RWPE1 (cell line): ENCODE measurements at regions not wholly inside any gene's neighbourhood (a gene's known extent, or its start where the extent isn't known, plus 50 kb on each side); places are given as distances from the start of the nearest gene placed in this dataset.

Source experiments
- CTCF ChIA-PET: fragments of 350-600 bp; sonication (Branson Sonifier 250); formaldehyde crosslinking; extraction: SDS; loops from one replicate; lab custom pipeline; 2021; lab: Yijun Ruan, JAX
- POLR2A ChIA-PET: fragments of 400-600 bp; formaldehyde crosslinking; extraction: SDS; loops from one replicate; lab custom pipeline; 2020; ENCODE audit warnings: antibody characterized with exemption; ENCODE audit not compliant: low non-redundant PET; lab: Yijun Ruan, JAX
- DNase-seq: peaks from one replicate; pipeline ENCODE4 v3.0.0; 2012; ENCODE audit warnings: low spot score
- H3K27ac ChIP-seq: fragments of 450-650 bp; 2 replicates; pipeline ENCODE4 v1.5.1; 2017
- CTCF ChIP-seq: fragments of 450-650 bp; conservative IDR thresholded peaks from 2 replicates; pipeline ENCODE4 v1.5.1; 2017; ENCODE audit warnings: low read depth, mild to moderate bottlenecking

- CTCF ChIA-PET, result interaction anchor here (0.5 to 0.9 kb wide), 3 partner anchors 12 to 1759 kb away, joined by 3 to 5 read pairs (median 3); no protein-coding TSS in a partner anchor
- no peak overlapping the region for H3K27ac ChIP-seq
- TF ChIP-seq CTCF, result no peak
- POLR2A ChIA-PET, result no interaction called here
- no peak for DNase-seq
Observed at GRCh38 chr6:104608101-104608500, 251.6 kb downstream of the HACE1 start.

- no peak overlapping the region for H3K27ac ChIP-seq
- TF ChIP-seq CTCF, result no peak
- CTCF ChIA-PET, result interaction anchor here (0.6 to 0.9 kb wide), 4 partner anchors 9 to 167 kb away, joined by 3 to 5 read pairs (median 3); no protein-coding TSS in a partner anchor
- no peak for DNase-seq
- POLR2A ChIA-PET, result no interaction called here
Observed at GRCh38 chr6:104607501-104607900, 252.2 kb downstream of the HACE1 start.

- TF ChIP-seq CTCF, result no peak
- POLR2A ChIA-PET, result no interaction called here
- CTCF ChIA-PET, result no interaction called here
- no peak overlapping the region for H3K27ac ChIP-seq
- DNase-seq, result no peak
Observed at GRCh38 chr6:104606361-104606760, 253.4 kb downstream of the HACE1 start.

- no peak overlapping the region for H3K27ac ChIP-seq
- no peak for DNase-seq
- ChIA-PET POLR2A (no interaction called here), CTCF (interaction anchor here (0.7 kb wide), 1 partner anchor 1251 kb away, joined by 3 read pairs; no protein-coding TSS in a partner anchor)
- no peak for TF ChIP-seq CTCF
Observed at GRCh38 chr6:104604685-104605084, 255.0 kb downstream of the HACE1 start.

GRCh38 chr6:104603108-104603745 lies 256.5 kb downstream of the HACE1 start:
- no peak overlapping the region for H3K27ac ChIP-seq
- no peak for DNase-seq
- CTCF ChIA-PET, result no interaction called here
- POLR2A ChIA-PET, result no interaction called here
- no peak for TF ChIP-seq CTCF

GRCh38 chr6:104601721-104602120 lies 258.0 kb downstream of the HACE1 start:
- ChIA-PET POLR2A (no interaction called here), CTCF (interaction anchor here (0.6 kb wide), 1 partner anchor 17 kb away, joined by 3 read pairs; no protein-coding TSS in a partner anchor)
- DNase-seq, result no peak
- H3K27ac ChIP-seq, result no peak overlapping the region
- TF ChIP-seq CTCF, result no peak
